ENCODE measurements at regions not wholly inside any gene's neighbourhood (a gene's known extent, or its start where the extent isn't known, plus 50 kb on each side); places are given as distances from the start of the nearest gene placed in this dataset.

GRCh38 chr11:130796828-130797227 is 119.5 kb downstream of the SNX19 start:
- TF ChIP-seq, protein P1, sequence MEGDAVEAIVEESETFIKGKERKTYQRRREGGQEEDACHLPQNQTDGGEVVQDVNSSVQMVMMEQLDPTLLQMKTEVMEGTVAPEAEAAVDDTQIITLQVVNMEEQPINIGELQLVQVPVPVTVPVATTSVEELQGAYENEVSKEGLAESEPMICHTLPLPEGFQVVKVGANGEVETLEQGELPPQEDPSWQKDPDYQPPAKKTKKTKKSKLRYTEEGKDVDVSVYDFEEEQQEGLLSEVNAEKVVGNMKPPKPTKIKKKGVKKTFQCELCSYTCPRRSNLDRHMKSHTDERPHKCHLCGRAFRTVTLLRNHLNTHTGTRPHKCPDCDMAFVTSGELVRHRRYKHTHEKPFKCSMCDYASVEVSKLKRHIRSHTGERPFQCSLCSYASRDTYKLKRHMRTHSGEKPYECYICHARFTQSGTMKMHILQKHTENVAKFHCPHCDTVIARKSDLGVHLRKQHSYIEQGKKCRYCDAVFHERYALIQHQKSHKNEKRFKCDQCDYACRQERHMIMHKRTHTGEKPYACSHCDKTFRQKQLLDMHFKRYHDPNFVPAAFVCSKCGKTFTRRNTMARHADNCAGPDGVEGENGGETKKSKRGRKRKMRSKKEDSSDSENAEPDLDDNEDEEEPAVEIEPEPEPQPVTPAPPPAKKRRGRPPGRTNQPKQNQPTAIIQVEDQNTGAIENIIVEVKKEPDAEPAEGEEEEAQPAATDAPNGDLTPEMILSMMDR (IDR thresholded peaks at IDR 0.05; ENCODE audit: borderline replicate concordance, extremely low read depth, low read length, poor library complexity, severe bottlenecking) = no peak
- no peak for TF ChIP-seq EZH2 (IDR thresholded peaks at IDR 0.05; ENCODE audit: borderline replicate concordance, low read depth, low read length, severe bottlenecking)
